SJSA1 (cell line): ENCODE measurements at regions not wholly inside any gene's neighbourhood (a gene's known extent, or its start where the extent isn't known, plus 50 kb on each side); places are given as distances from the start of the nearest gene placed in this dataset.

Experiments
- DNase-seq, 2 experiments: peaks; one replicate each; pipeline ENCODE4 v3.0.0-alpha.2; 2015 to 2020; ENCODE audit warnings: low spot score in 2 of 2, low read depth in 1 of 2
- H3K27ac ChIP-seq: fragments of 250-450 bp; sonication (Bioruptor Pico); 2 replicates; pipeline ENCODE4 v1.5.1; 2020; ENCODE audit warnings: mild to moderate bottlenecking, moderate library complexity
- H3K27me3 ChIP-seq: fragments of 250-450 bp; sonication (Bioruptor Pico); replicated peaks from 2 replicates; pipeline ENCODE4 v1.5.1; 2020; ENCODE audit warnings: mild to moderate bottlenecking, moderate library complexity
- H3K36me3 ChIP-seq: fragments of 250-450 bp; sonication (Bioruptor Pico); 2 replicates; pipeline ENCODE4 v1.5.1; 2020; ENCODE audit warnings: mild to moderate bottlenecking
- H3K4me1 ChIP-seq: fragments of 250-450 bp; sonication (Bioruptor Pico); replicated peaks from 2 replicates; pipeline ENCODE4 v1.6.1; 2021; ENCODE audit warnings: mild to moderate bottlenecking
- H3K4me3 ChIP-seq: fragments of 250-450 bp; sonication (Bioruptor Pico); 2 replicates; pipeline ENCODE4 v1.5.1; 2020; ENCODE audit warnings: mild to moderate bottlenecking
- H3K9me3 ChIP-seq: fragments of 250-450 bp; sonication (Bioruptor Pico); replicated peaks from 2 replicates; pipeline ENCODE4 v1.5.1; 2020; ENCODE audit warnings: mild to moderate bottlenecking

DNA sequence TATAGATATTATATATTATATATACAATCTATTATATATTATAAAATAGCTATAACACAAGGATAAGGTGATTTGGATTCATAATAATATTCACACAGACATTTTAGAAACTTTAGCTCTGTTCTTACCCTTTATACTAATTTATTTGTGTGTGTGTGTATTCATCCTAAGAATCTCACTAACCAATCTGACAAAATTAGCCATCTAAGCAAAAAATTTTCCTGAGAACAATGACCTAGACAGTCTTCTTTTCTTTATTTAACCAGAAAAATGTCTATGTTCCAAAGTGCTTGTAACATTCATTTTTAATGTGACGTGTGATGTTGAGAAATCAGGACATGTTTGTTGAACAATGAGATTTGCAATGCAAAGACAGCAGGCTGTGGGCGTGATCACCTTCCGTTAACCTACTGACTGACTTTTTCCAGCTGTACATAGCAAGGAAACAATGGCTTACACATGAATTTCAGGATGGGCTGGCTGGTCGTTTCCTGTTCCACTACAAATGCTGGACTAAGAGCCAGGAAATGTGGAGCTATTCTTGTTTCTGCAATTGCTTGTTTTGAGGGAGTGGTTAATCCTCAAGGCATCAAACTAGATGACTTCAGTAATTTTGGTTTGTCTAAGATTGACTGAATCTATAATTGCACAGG is 634.6 kb upstream of the ARGLU1 start:
- H3K9me3 ChIP-seq: no peaks in the 10 kb centered on the region; the same call in 1 of the 2 replicates
- no peaks in the 10 kb centered on the region for H3K36me3 ChIP-seq
- H3K4me1 ChIP-seq: peaks cover 14% of the 10 kb centered on the region
- peak in 1 of 2 experiments; percentile 50 for DNase-seq
- H3K27me3 ChIP-seq: peaks cover 15% of the 10 kb centered on the region
- no peak overlapping the region for H3K4me3 ChIP-seq
- H3K27ac ChIP-seq: no peak overlapping the region

GRCh38 chr13:107200491-107200890 is 632.6 kb upstream of the ARGLU1 start:
- peaks cover 14% of the 10 kb centered on the region for H3K4me1 ChIP-seq
- H3K27ac ChIP-seq: no peak overlapping the region
- H3K36me3 ChIP-seq: no peaks in the 10 kb centered on the region
- peaks cover under 1% of the 10 kb centered on the region; the same call in 1 of the 2 replicates for H3K27me3 ChIP-seq
- H3K9me3 ChIP-seq: no peaks in the 10 kb centered on the region; the same call in 1 of the 2 replicates
- DNase-seq: no peak
- H3K4me3 ChIP-seq: no peak overlapping the region

GRCh38 chr13:107192289-107192688 is 624.4 kb upstream of the ARGLU1 start:
- Histone ChIP-seq H3K9me3 (no peaks in the 10 kb centered on the region), H3K27ac (no peak overlapping the region), H3K4me1 (no peaks in the 10 kb centered on the region), H3K4me3 (no peak overlapping the region), H3K36me3 (no peaks in the 10 kb centered on the region), H3K27me3 (no peaks in the 10 kb centered on the region; the same call in none of the 2 replicates)
- DNase-seq: peak in 1 of 2 experiments; percentile 54

- Histone ChIP-seq H3K9me3 (no peaks in the 10 kb centered on the region), H3K27ac (no peak overlapping the region), H3K4me1 (peaks cover 13% of the 10 kb centered on the region), H3K27me3 (no peaks in the 10 kb centered on the region; the same call in none of the 2 replicates), H3K36me3 (no peaks in the 10 kb centered on the region), H3K4me3 (no peak overlapping the region)
- no peak for DNase-seq
Observed at GRCh38 chr13:107190065-107190464, 622.1 kb upstream of the ARGLU1 start.

DNA sequence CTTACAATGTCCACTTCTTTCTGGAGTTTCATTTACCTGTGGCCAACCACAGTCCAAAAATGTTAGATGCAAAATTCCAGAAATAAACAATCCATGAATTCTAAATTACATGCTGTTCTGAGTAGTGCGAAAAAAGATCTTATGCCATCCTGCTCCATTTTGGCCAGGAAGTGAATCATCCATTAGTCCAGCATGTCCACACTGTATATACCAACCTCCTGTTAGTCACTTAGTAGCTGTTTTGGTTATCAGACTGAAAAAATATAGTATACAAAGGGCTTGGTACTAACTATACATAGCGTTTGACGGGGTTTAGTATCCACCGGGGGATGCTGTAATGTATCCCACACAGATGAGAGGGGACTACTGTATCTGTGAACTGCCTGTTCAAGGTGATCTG is 618.0 kb upstream of the ARGLU1 start:
- no peaks in the 10 kb centered on the region; the same call in none of the 2 replicates for H3K27me3 ChIP-seq
- H3K4me3 ChIP-seq: no peak overlapping the region
- H3K36me3 ChIP-seq: no peaks in the 10 kb centered on the region
- DNase-seq: peak in 1 of 2 experiments; percentile 67
- no peaks in the 10 kb centered on the region for H3K9me3 ChIP-seq
- H3K27ac ChIP-seq: 0 out of 2 replicates have a peak overlapping the region, but pooled peaks have one; percentile 1
- peaks cover 13% of the 10 kb centered on the region for H3K4me1 ChIP-seq

DNA sequence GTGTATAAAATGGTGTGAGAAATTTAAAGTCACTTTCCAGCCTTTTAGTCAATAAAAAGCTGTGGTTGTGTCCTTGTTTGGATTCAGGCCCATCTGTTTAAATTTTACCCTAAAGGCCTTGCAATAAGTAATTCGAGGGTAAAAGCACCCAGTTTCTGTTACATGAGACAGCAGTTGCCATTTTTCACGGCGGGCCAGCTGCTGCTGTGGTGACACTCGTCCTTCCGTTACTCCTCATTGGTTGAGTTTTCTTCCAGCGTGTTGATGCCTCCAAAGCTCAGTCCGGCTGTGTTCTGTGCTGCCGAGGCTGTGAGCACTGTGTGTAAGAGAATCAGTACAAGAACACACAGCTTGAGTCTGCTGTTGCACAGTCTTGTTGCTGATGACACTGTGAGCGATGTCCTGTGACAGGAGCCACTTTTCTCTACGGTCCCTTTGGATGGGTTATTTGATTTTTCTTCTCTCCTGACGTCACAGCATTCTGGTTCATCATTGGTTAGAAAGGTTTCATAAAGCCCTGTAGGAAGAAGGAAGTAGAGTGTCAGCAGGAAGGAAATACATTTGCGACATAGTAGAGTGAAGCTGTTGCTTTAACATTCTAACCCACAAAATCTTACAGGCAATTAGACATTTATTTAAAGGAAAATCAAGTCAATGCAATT is 602.5 kb upstream of the ARGLU1 start:
- Histone ChIP-seq H3K27ac (no peak overlapping the region), H3K36me3 (no peaks in the 10 kb centered on the region)

DNA sequence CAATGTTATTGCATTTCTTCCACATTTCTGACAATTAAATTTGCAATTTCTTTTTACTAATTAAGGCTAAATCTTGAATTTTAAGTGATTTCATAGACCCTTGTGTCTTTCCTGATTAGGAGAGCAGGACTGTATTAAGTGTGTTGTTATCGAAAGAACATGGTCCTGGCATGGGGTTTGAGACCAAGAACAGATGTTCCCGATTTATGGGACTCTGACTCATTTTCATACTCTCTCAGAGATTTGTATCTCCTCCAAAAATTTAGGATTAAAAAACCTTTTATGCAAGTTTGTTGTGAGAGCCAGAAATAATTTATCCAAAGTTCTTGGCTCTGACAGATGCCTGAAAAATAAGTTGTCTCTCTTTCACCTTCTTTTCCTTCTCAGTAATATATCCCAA is 589.3 kb upstream of the ARGLU1 start:
- Histone ChIP-seq H3K36me3 (no peaks in the 10 kb centered on the region), H3K9me3 (no peaks in the 10 kb centered on the region), H3K27ac (no peak overlapping the region), H3K27me3 (peaks cover 2% of the 10 kb centered on the region; the same call in 1 of the 2 replicates), H3K4me3 (no peak overlapping the region), H3K4me1 (no peaks in the 10 kb centered on the region)
- DNase-seq: no peak

More for the DNA sequence above, 602.5 kb upstream of the ARGLU1 start:
- Histone ChIP-seq H3K9me3 (no peaks in the 10 kb centered on the region), H3K27me3 (no peaks in the 10 kb centered on the region), H3K4me3 (no peak overlapping the region), H3K4me1 (no peaks in the 10 kb centered on the region)
- no peak for DNase-seq

DNA sequence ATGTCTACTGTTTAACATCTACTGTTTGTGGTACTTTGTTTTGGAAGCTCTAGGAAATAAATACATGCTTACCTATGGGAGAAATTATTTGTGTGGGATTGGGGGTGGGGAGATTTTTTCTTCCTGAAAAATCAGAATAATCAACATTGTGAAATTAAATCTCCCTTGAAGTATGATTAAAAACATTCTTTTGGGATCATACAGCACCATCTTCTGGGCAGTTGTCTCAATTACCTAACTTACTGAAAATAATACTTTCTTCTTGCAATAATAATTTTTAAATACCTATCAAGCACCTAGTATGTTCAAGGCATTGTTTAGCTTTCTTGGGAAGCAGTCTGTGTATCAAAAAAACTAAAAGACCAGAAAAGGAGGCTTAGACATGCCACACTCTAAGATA is 576.5 kb upstream of the ARGLU1 start:
- Histone ChIP-seq H3K36me3 (no peaks in the 10 kb centered on the region), H3K4me3 (no peak overlapping the region), H3K9me3 (no peaks in the 10 kb centered on the region), H3K27me3 (0 out of 2 replicates have a peak, but pooled peaks cover 6% of the 10 kb centered on the region), H3K4me1 (no peaks in the 10 kb centered on the region), H3K27ac (no peak overlapping the region)
- no peak for DNase-seq

DNA sequence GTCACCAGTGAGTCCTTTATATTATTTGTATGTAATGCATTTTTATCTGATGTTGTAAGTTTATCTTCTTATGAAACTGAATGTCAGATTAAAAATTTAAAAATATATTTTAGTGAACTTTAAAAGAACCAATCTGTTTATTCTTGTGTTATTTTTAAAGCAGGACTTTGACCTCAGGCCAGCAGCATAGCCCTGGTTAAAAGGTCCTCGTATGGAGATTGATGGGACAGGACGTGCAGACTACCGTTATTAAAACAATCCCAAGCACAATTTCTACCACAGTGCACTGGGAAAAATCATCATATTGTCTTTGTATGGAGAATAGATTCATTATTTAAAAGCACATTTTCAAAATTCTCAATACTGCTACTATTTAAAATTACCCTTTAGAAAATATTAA is 573.8 kb upstream of the ARGLU1 start:
- H3K4me3 ChIP-seq: no peak overlapping the region
- peaks cover 6% of the 10 kb centered on the region; the same call in 1 of the 2 replicates for H3K27me3 ChIP-seq

DNA sequence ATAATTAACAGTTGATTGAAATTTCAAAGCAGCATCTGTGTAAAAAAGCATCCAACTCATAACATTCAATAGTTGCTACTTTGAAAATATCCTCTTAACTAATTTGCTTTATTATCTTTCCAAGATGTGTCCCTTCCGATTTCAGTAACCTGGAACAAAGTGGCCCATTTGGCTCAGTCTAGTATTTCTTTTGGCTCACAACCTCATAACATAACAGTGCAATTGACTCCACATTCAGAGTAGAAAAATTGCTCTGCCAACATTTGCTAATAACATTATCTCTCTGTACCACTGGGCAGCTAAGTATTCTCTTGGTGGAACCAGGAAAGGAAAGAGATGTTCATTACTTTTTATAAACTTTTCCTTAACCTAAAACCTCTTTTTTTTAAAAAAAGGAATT is 571.1 kb upstream of the ARGLU1 start:
- no peak overlapping the region for H3K27ac ChIP-seq

More for the DNA sequence above, 573.8 kb upstream of the ARGLU1 start:
- no peak for DNase-seq
- no peak overlapping the region for H3K27ac ChIP-seq
- no peaks in the 10 kb centered on the region for H3K36me3 ChIP-seq
- no peaks in the 10 kb centered on the region for H3K9me3 ChIP-seq
- no peaks in the 10 kb centered on the region for H3K4me1 ChIP-seq

DNA sequence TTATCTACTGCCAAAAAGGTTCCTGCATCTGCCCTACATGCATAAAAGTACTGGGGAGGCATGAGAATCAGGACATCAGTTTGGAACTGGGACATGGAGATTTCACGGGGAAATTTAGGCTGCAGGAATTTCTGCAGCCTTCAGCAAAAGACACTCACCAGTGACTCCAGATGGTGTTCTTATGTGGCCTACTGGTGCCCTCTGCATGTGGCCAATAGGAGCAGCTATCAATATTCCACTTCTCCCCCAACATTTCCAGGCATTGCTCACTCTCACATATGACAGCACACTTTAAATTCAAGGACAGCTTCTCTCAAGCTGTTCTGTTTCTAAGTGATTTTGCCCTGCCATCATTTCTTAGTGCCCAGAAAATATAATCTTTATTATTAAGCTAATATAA is 570.5 kb upstream of the ARGLU1 start:
- Histone ChIP-seq H3K4me3 (no peak overlapping the region), H3K4me1 (no peaks in the 10 kb centered on the region), H3K36me3 (no peaks in the 10 kb centered on the region), H3K27ac (no peak overlapping the region), H3K27me3 (peaks cover 12% of the 10 kb centered on the region; the same call in 1 of the 2 replicates), H3K9me3 (no peaks in the 10 kb centered on the region)
- DNase-seq: no peak

More for the DNA sequence above, 571.1 kb upstream of the ARGLU1 start:
- Histone ChIP-seq H3K4me3 (no peak overlapping the region), H3K9me3 (no peaks in the 10 kb centered on the region), H3K36me3 (no peaks in the 10 kb centered on the region), H3K4me1 (no peaks in the 10 kb centered on the region), H3K27me3 (peaks cover 12% of the 10 kb centered on the region; the same call in 1 of the 2 replicates)
- no peak for DNase-seq

DNA sequence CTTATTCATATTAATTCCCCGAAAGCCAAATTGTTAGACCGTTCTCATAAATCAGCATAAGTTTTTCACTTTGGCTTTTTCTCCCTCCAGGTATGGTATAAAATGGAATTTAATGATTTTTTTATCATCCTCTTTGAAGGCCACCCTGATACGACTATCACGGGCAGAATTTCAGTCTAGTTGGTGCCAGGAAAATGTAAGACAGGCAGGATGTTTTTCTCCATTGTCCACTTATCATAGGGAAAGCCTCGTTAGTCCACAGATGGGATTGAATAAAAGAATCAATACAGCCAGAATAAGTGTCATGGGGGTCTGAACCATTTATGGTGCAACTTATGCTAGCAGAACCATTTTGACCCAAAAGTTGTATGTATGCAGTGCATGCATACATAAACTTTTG is 566.0 kb upstream of the ARGLU1 start:
- Histone ChIP-seq H3K27ac (no peak overlapping the region), H3K9me3 (no peaks in the 10 kb centered on the region), H3K4me1 (no peaks in the 10 kb centered on the region), H3K4me3 (no peak overlapping the region), H3K36me3 (no peaks in the 10 kb centered on the region), H3K27me3 (peaks cover 14% of the 10 kb centered on the region; the same call in 1 of the 2 replicates)
- DNase-seq: no peak

GRCh38 chr13:107130566-107130965 is 562.6 kb upstream of the ARGLU1 start:
- H3K27me3 ChIP-seq: peaks cover 13% of the 10 kb centered on the region; the same call in 1 of the 2 replicates
- H3K36me3 ChIP-seq: no peaks in the 10 kb centered on the region
- no peak overlapping the region for H3K27ac ChIP-seq
- no peaks in the 10 kb centered on the region for H3K9me3 ChIP-seq
- H3K4me1 ChIP-seq: no peaks in the 10 kb centered on the region
- H3K4me3 ChIP-seq: no peak overlapping the region
- no peak for DNase-seq

- no peak overlapping the region for H3K4me3 ChIP-seq
- H3K27me3 ChIP-seq: peaks cover 4% of the 10 kb centered on the region; the same call in 1 of the 2 replicates
- no peaks in the 10 kb centered on the region for H3K9me3 ChIP-seq
- no peak for DNase-seq
- no peaks in the 10 kb centered on the region for H3K4me1 ChIP-seq
- H3K36me3 ChIP-seq: no peaks in the 10 kb centered on the region
- H3K27ac ChIP-seq: no peak overlapping the region
Observed at GRCh38 chr13:107124730-107125129, 556.8 kb upstream of the ARGLU1 start.
